ENCODE measurements at regions not wholly inside any gene's neighbourhood (a gene's known extent, or its start where the extent isn't known, plus 50 kb on each side); places are given as distances from the start of the nearest gene placed in this dataset.

DNA sequence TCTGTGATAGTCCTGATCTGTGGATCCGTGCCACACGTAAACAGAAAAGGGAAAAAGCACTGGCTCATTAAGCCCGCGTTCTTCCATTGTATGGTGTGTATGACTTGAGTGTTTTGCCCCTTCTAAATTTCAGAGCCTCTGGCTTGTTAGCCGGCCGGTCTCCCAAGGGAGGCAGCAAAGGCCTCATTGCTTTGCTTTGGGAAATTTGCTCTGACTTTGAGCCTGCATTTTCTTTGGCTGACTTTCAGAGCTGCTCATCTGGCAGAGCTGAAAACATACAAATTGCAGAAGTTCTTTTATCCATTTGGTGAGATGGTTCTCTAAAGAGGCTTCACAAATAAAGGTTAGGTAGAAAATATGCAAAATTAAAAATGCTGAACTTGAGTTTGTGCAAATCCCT lies 123.0 kb downstream of the UTRN start:
- TF ChIP-seq, protein P1, sequence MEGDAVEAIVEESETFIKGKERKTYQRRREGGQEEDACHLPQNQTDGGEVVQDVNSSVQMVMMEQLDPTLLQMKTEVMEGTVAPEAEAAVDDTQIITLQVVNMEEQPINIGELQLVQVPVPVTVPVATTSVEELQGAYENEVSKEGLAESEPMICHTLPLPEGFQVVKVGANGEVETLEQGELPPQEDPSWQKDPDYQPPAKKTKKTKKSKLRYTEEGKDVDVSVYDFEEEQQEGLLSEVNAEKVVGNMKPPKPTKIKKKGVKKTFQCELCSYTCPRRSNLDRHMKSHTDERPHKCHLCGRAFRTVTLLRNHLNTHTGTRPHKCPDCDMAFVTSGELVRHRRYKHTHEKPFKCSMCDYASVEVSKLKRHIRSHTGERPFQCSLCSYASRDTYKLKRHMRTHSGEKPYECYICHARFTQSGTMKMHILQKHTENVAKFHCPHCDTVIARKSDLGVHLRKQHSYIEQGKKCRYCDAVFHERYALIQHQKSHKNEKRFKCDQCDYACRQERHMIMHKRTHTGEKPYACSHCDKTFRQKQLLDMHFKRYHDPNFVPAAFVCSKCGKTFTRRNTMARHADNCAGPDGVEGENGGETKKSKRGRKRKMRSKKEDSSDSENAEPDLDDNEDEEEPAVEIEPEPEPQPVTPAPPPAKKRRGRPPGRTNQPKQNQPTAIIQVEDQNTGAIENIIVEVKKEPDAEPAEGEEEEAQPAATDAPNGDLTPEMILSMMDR (IDR thresholded peaks at IDR 0.05; ENCODE audit: low read length) = no peak
- no peak for TF ChIP-seq EZH2 (optimal IDR thresholded peaks at IDR 0.05; ENCODE audit: low read depth, low read length)
